ENCODE measurements at regions not wholly inside any gene's neighbourhood (a gene's known extent, or its start where the extent isn't known, plus 50 kb on each side); places are given as distances from the start of the nearest gene placed in this dataset.
"Not testable (repeated sequence)": the region's sequence is repeated elsewhere in the genome, so short reads cannot be mapped to it uniquely, and the experiment has no call there.

GRCh38 chr4:112076919-112077608, 68.2 kb upstream of the FAM241A start:
- FAIRE-seq (no peak), DNase-seq (ENCODE audit: insufficient read length, low spot score) (no peak)
- TF ChIP-seq CTCF (IDR thresholded peaks at IDR 0.05; ENCODE audit: insufficient read depth, missing control alignments) = no peak

GRCh38 chr4:112077743-112078142, 67.5 kb upstream of the FAM241A start:
- DNase-seq (ENCODE audit: insufficient read length, low spot score) = no peak
- TF ChIP-seq CTCF (IDR thresholded peaks at IDR 0.05; ENCODE audit: insufficient read depth, missing control alignments) = no peak
- no peak for FAIRE-seq

GRCh38 chr4:112082954-112083586, 62.2 kb upstream of the FAM241A start:
- TF ChIP-seq CTCF (IDR thresholded peaks at IDR 0.05; ENCODE audit: insufficient read depth, missing control alignments) = no peak
- DNase-seq (ENCODE audit: insufficient read length, low spot score) (no peak), FAIRE-seq (no peak)

GRCh38 chr4:112083587-112084347, 61.5 kb upstream of the FAM241A start:
- no peak for DNase-seq (ENCODE audit: insufficient read length, low spot score)
- no peak for FAIRE-seq
- TF ChIP-seq CTCF (IDR thresholded peaks at IDR 0.05; ENCODE audit: insufficient read depth, missing control alignments) = no peak

GRCh38 chr4:112085156-112086035, 59.9 kb upstream of the FAM241A start:
- DNase-seq (ENCODE audit: insufficient read length, low spot score) (no peak), FAIRE-seq (no peak)
- TF ChIP-seq CTCF (IDR thresholded peaks at IDR 0.05; ENCODE audit: insufficient read depth, missing control alignments) = no peak

GRCh38 chr4:112086036-112086434, 59.2 kb upstream of the FAM241A start:
- TF ChIP-seq CTCF (IDR thresholded peaks at IDR 0.05; ENCODE audit: insufficient read depth, missing control alignments) = no peak
- DNase-seq (ENCODE audit: insufficient read length, low spot score) (no peak), FAIRE-seq (no peak)

- not testable (repeated sequence) for FAIRE-seq; DNase-seq (ENCODE audit: insufficient read length, low spot score)
These were observed 58.6 kb upstream of the FAM241A start for GRCh38 chr4:112086661-112087060.

- DNase-seq (ENCODE audit: insufficient read length, low spot score); FAIRE-seq: not testable (repeated sequence)
These were observed 52.9 kb upstream of the FAM241A start for GRCh38 chr4:112092330-112092729.
